H9 (cell line): ENCODE measurements at regions not wholly inside any gene's neighbourhood (a gene's known extent, or its start where the extent isn't known, plus 50 kb on each side); places are given as distances from the start of the nearest gene placed in this dataset.

Experiments
- DNase-seq: peaks from one replicate; pipeline ENCODE4 v3.0.0-alpha.2; 2017
- H2AFZ ChIP-seq: one replicate; pipeline ENCODE4 v1.6.1; 2013; ENCODE audit warnings: mild to moderate bottlenecking, low read length, control low read depth, moderate library complexity
- H2AK5ac ChIP-seq: 2 replicates; pipeline ENCODE4 v1.6.1; 2013; ENCODE audit warnings: low read length, control low read depth, mixed read lengths; ENCODE audit not compliant: insufficient read length
- H2BK120ac ChIP-seq: one replicate; pipeline ENCODE4 v1.6.1; 2013; ENCODE audit warnings: low read depth, mild to moderate bottlenecking, low read length, control low read depth, inconsistent platforms; ENCODE audit not compliant: poor library complexity, severe bottlenecking
- H2BK12ac ChIP-seq: 2 replicates; pipeline ENCODE4 v1.6.1; 2013; ENCODE audit warnings: low read length, control low read depth, mixed read lengths, low read depth; ENCODE audit not compliant: insufficient read length
- H2BK15ac ChIP-seq: 2 replicates; pipeline ENCODE4 v1.6.1; 2013; ENCODE audit warnings: low read depth, low read length, control low read depth
- H2BK20ac ChIP-seq: one replicate; pipeline ENCODE4 v1.6.1; 2013; ENCODE audit warnings: low read depth, mild to moderate bottlenecking, low read length, control low read depth, inconsistent platforms; ENCODE audit not compliant: poor library complexity, severe bottlenecking
- H2BK5ac ChIP-seq: 2 replicates; pipeline ENCODE4 v1.6.1; 2013; ENCODE audit warnings: low read length, control low read depth, mixed read lengths; ENCODE audit not compliant: insufficient read length
- H3K14ac ChIP-seq: 2 replicates; pipeline ENCODE4 v1.6.1; 2013; ENCODE audit warnings: low read length, control low read depth; ENCODE audit not compliant: insufficient read depth
- H3K18ac ChIP-seq: 2 replicates; pipeline ENCODE4 v1.6.1; 2013; ENCODE audit warnings: low read depth, mild to moderate bottlenecking, mixed read lengths, low read length, control low read depth; ENCODE audit not compliant: insufficient read length
- H3K23ac ChIP-seq: 2 replicates; pipeline ENCODE4 v1.6.1; 2013; ENCODE audit warnings: low read length, control low read depth, mixed read lengths, low read depth; ENCODE audit not compliant: insufficient read length
- H3K23me2 ChIP-seq: 2 replicates; pipeline ENCODE4 v1.6.1; 2013; ENCODE audit warnings: low read depth, mild to moderate bottlenecking, mixed read lengths, low read length, control low read depth; ENCODE audit not compliant: insufficient read length, poor library complexity, severe bottlenecking
- H3K27ac ChIP-seq: 2 replicates; pipeline ENCODE4 v1.5.1; 2013; ENCODE audit warnings: low read length, control low read depth, mixed read lengths, low read depth; ENCODE audit not compliant: insufficient read length
- H3K27me3 ChIP-seq: 2 replicates; pipeline ENCODE4 v1.6.1; 2013; ENCODE audit warnings: low read length, control low read depth, inconsistent platforms; ENCODE audit not compliant: insufficient read depth
- H3K4ac ChIP-seq: 2 replicates; pipeline ENCODE4 v1.6.1; 2013; ENCODE audit warnings: low read depth, mild to moderate bottlenecking, control low read depth, inconsistent platforms, low read length, moderate library complexity
- H3K4me1 ChIP-seq: 2 replicates; pipeline ENCODE4 v1.6.1; 2013; ENCODE audit warnings: low read length, control low read depth, inconsistent platforms; ENCODE audit not compliant: insufficient read depth
- H3K4me2 ChIP-seq: 2 replicates; pipeline ENCODE4 v1.6.1; 2013; ENCODE audit warnings: low read length, control low read depth, mixed read lengths; ENCODE audit not compliant: insufficient read length, insufficient read depth
- H3K56ac ChIP-seq: 2 replicates; pipeline ENCODE4 v1.6.1; 2013; ENCODE audit warnings: low read depth, mild to moderate bottlenecking, mixed read lengths, low read length, control low read depth; ENCODE audit not compliant: insufficient read length
- H3K79me1 ChIP-seq: 2 replicates; pipeline ENCODE4 v1.6.1; 2013; ENCODE audit warnings: low read depth, mild to moderate bottlenecking, moderate library complexity, low read length, control low read depth, inconsistent platforms; ENCODE audit not compliant: insufficient read depth, poor library complexity, severe bottlenecking
- H3K79me2 ChIP-seq: 2 replicates; pipeline ENCODE4 v1.6.1; 2013; ENCODE audit warnings: low read length, control low read depth, inconsistent platforms; ENCODE audit not compliant: insufficient read depth
- H3K9ac ChIP-seq: 2 replicates; pipeline ENCODE4 v1.6.1; 2013; ENCODE audit warnings: low read length, control low read depth, mixed read lengths; ENCODE audit not compliant: insufficient read length; ENCODE audit errors: extremely low read depth
- H3K9me3 ChIP-seq: one replicate; pipeline ENCODE4 v1.6.1; 2013; ENCODE audit warnings: low read depth, low read length, inconsistent platforms; ENCODE audit not compliant: control insufficient read depth
- H3T11ph ChIP-seq: one replicate; pipeline ENCODE4 v1.6.1; 2013; ENCODE audit warnings: mild to moderate bottlenecking, low read length, control low read depth, inconsistent platforms
- H4K20me1 ChIP-seq: one replicate; pipeline ENCODE4 v1.6.1; 2013; ENCODE audit not compliant: control insufficient read depth, insufficient read length, insufficient read depth
- H4K5ac ChIP-seq: 2 replicates; pipeline ENCODE4 v1.6.1; 2013; ENCODE audit warnings: low read depth, mild to moderate bottlenecking, mixed read lengths, low read length, control low read depth; ENCODE audit not compliant: insufficient read length
- H4K8ac ChIP-seq: replicated peaks from 2 replicates; pipeline ENCODE4 v1.6.1; 2013; ENCODE audit warnings: low read length, control low read depth, mixed read lengths, low read depth; ENCODE audit not compliant: insufficient read length
- H4K91ac ChIP-seq: 2 replicates; pipeline ENCODE4 v1.6.1; 2013; ENCODE audit warnings: low read depth, mild to moderate bottlenecking, moderate library complexity, mixed read lengths, low read length, control low read depth; ENCODE audit not compliant: insufficient read length
- H3K27ac Mint-ChIP-seq, 3 experiments: 2 replicates in 2 of 3; 3 replicates in 1 of 3; pipeline ENCODE4 v1.8.0; 2020 to 2021; ENCODE audit warnings: mixed read lengths in 3 of 3, mild to moderate bottlenecking in 1 of 3, moderate library complexity in 1 of 3
- H3K27me3 Mint-ChIP-seq: 2 replicates; pipeline ENCODE4 v1.8.0; 2021; ENCODE audit warnings: low read depth, mild to moderate bottlenecking, moderate library complexity, mixed read lengths
- H3K36me3 Mint-ChIP-seq, 3 experiments: 2 replicates in 2 of 3; 3 replicates in 1 of 3; pipeline ENCODE4 v1.8.0; 2020 to 2021; ENCODE audit warnings: low read depth in 3 of 3, mixed read lengths in 3 of 3; ENCODE audit not compliant: insufficient read depth in 1 of 3
- H3K4me1 Mint-ChIP-seq, 2 experiments: 2 replicates each; pipeline ENCODE4 v1.8.0; 2020; ENCODE audit warnings: mixed read lengths in 2 of 2
- H3K4me3 Mint-ChIP-seq, 2 experiments: 2 replicates in 1 of 2; 3 replicates in 1 of 2; pipeline ENCODE4 v1.8.0; 2020 to 2021; ENCODE audit warnings: mild to moderate bottlenecking in 2 of 2, mixed read lengths in 2 of 2, moderate library complexity in 1 of 2
- H3K9me3 Mint-ChIP-seq, 2 experiments: 2 replicates in 1 of 2; 3 replicates in 1 of 2; pipeline ENCODE4 v1.8.0; 2020; ENCODE audit warnings: mild to moderate bottlenecking in 2 of 2, mixed read lengths in 2 of 2, moderate library complexity in 1 of 2
- CTCF ChIP-seq: fragments of 200-600 bp; sonication (generic); conservative IDR thresholded peaks from 3 replicates; pipeline ENCODE4 v1.8.0; 2021; ENCODE audit warnings: antibody characterized with exemption, mild to moderate bottlenecking
- WGBS: extraction: QIAGEN DNeasy Blood & Tissue Kit; methylation state at CpG from one replicate; pipeline ENCODE4 v1.1.7; 2013; ENCODE audit warnings: missing lambda C conversion rate, low lambda C conversion rate, mixed read lengths; ENCODE audit not compliant: insufficient read length; ENCODE audit errors: extremely low coverage; 5-methylcytosine and 5-hydroxymethylcytosine counted together

DNA sequence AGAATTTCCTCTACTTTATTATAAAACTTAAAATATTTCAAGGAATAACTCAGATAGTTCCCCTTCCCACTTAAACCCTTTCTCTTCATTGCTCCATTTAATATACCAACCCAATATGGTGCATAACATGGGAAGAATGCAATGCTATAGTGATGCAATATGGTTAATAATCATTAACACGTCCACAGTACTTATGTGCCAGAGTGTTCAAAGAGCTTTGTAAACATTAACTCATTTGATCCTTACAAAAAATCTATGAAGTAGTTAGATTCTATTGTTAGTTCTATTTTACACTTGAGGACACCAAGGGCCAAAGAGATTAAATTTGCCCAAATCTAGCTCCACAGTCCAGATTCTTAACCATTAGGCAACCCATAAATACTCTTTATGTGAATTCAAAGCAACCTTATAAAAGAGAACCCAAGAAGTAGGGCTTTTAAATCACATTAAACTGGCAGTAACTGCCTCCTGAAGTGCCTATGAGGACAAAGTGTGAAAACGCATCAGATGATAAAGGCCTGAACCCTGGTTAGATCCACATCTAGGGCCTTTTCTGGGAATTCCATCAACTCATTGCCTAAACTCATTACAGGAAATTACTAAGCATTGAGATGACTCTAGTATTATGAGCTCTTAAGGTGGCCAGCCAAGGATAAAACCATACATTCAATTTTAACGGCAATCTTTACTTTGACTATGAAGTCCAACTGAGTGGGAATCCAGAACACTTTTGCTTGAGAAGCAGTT lies 94.3 kb downstream of the AREG start:
- Histone ChIP-seq H3K79me1 (no peaks in the 10 kb centered on the region), H3K4me2 (no peak overlapping the region), H4K5ac (no peak overlapping the region), H3K4ac (no peak overlapping the region), H2BK20ac (no peak overlapping the region), H2BK5ac (no peak overlapping the region), H3K14ac (no peak overlapping the region), H4K91ac (no peak overlapping the region), H3K79me2 (no peaks in the 10 kb centered on the region), H3K4me1 (no peaks in the 10 kb centered on the region; the same call in 1 of the 2 replicates), H2BK12ac (no peak overlapping the region), H2BK120ac (no peak overlapping the region), H3T11ph (no peak overlapping the region), H3K18ac (no peak overlapping the region), H2BK15ac (no peak overlapping the region), H3K23ac (no peak overlapping the region), H3K9ac (no peak overlapping the region), H3K9me3 (no peaks in the 10 kb centered on the region), H2AFZ (no peak overlapping the region), H3K23me2 (no peaks in the 10 kb centered on the region), H3K56ac (no peak overlapping the region), H4K20me1 (no peaks in the 10 kb centered on the region), H3K27me3 (no peaks in the 10 kb centered on the region), H4K8ac (no peak overlapping the region), H3K27ac (no peak overlapping the region), H2AK5ac (no peak overlapping the region)
- H3K9me3 Mint-ChIP-seq, result no peaks in the 10 kb centered on the region
- TF ChIP-seq CTCF, result no peak
- no CpG with 5 or more reads among the region's 3 CpGs for WGBS
- no peaks in the 10 kb centered on the region for H3K36me3 Mint-ChIP-seq
- H3K27ac Mint-ChIP-seq, result no peak overlapping the region
- DNase-seq, result no peak
- H3K4me1 Mint-ChIP-seq, result peaks cover 2 to 3% of the 10 kb centered on the region in 2 experiments
- H3K4me3 Mint-ChIP-seq, result no peak overlapping the region
- no peaks in the 10 kb centered on the region for H3K27me3 Mint-ChIP-seq
